GM12872 (cell line): ENCODE measurements at regions not wholly inside any gene's neighbourhood (a gene's known extent, or its start where the extent isn't known, plus 50 kb on each side); places are given as distances from the start of the nearest gene placed in this dataset.

Experiments used
- CTCF ChIP-seq: IDR thresholded peaks from 3 replicates; pipeline ENCODE4 v1.5.1; 2011; ENCODE audit warnings: low read depth, mild to moderate bottlenecking, low read length, moderate library complexity; ENCODE audit not compliant: insufficient read depth

- no peak for TF ChIP-seq CTCF
These were observed 254.8 kb downstream of the TEX29 start for GRCh38 chr13:111575276-111575675.

GRCh38 chr13:111575719-111576118 is 255.3 kb downstream of the TEX29 start:
- TF ChIP-seq CTCF, result no peak

GRCh38 chr13:111577208-111577828 is 256.9 kb downstream of the TEX29 start:
- TF ChIP-seq CTCF, result no peak

GRCh38 chr13:111577956-111578605 is 257.6 kb downstream of the TEX29 start:
- TF ChIP-seq CTCF, result no peak

- no peak for TF ChIP-seq CTCF
These were observed 263.7 kb downstream of the TEX29 start for GRCh38 chr13:111584101-111584672.

- TF ChIP-seq CTCF, result no peak
These were observed 264.4 kb downstream of the TEX29 start for GRCh38 chr13:111584870-111585269.

- no peak for TF ChIP-seq CTCF
These were observed 265.8 kb downstream of the TEX29 start for GRCh38 chr13:111586291-111586690.
